Neural cell (in vitro differentiated cells): ENCODE measurements at regions not wholly inside any gene's neighbourhood (a gene's known extent, or its start where the extent isn't known, plus 50 kb on each side); places are given as distances from the start of the nearest gene placed in this dataset.

Source experiments
- EP300 ChIP-seq: fragments of 450-650 bp; conservative IDR thresholded peaks from 2 replicates; pipeline ENCODE4 v1.6.1; 2014; ENCODE audit warnings: antibody characterized with exemption, mild to moderate bottlenecking, moderate library complexity; ENCODE audit not compliant: poor library complexity, severe bottlenecking
- EZH2 ChIP-seq: fragments of 200-600, 300-800 bp; shearing (Covaris generic), sonication (generic); IDR thresholded peaks from 2 replicates; pipeline ENCODE4 v1.6.1; 2014; ENCODE audit warnings: antibody characterized with exemption, low read length, borderline replicate concordance, mild to moderate bottlenecking; ENCODE audit not compliant: insufficient read depth, poor library complexity, severe bottlenecking
- MXI1 ChIP-seq: fragments of 450-650 bp; conservative IDR thresholded peaks from 2 replicates; pipeline ENCODE4 v1.6.1; 2014; ENCODE audit warnings: antibody characterized with exemption, mild to moderate bottlenecking; ENCODE audit not compliant: poor library complexity, severe bottlenecking
- POLR2AphosphoS5 ChIP-seq: IDR thresholded peaks from 2 replicates; pipeline ENCODE4 v1.6.1; 2012
- TAF1 ChIP-seq: IDR thresholded peaks from 2 replicates; pipeline ENCODE4 v1.6.1; 2012; ENCODE audit warnings: low read depth
- TF ChIP-seq, protein P1 (sequence below): fragments of 450-650 bp; IDR thresholded peaks from 2 replicates; pipeline ENCODE4 v1.5.1; 2014; ENCODE audit warnings: antibody characterized with exemption, mild to moderate bottlenecking, moderate library complexity; ENCODE audit not compliant: poor library complexity, severe bottlenecking
- TF ChIP-seq, protein P2 (sequence below): IDR thresholded peaks from 2 replicates; pipeline ENCODE4 v1.6.1; 2012; ENCODE audit warnings: borderline replicate concordance

GRCh38 chr1:233489411-233489810 is 124.5 kb upstream of the KCNK1 start:
- TF ChIP-seq, protein P1, sequence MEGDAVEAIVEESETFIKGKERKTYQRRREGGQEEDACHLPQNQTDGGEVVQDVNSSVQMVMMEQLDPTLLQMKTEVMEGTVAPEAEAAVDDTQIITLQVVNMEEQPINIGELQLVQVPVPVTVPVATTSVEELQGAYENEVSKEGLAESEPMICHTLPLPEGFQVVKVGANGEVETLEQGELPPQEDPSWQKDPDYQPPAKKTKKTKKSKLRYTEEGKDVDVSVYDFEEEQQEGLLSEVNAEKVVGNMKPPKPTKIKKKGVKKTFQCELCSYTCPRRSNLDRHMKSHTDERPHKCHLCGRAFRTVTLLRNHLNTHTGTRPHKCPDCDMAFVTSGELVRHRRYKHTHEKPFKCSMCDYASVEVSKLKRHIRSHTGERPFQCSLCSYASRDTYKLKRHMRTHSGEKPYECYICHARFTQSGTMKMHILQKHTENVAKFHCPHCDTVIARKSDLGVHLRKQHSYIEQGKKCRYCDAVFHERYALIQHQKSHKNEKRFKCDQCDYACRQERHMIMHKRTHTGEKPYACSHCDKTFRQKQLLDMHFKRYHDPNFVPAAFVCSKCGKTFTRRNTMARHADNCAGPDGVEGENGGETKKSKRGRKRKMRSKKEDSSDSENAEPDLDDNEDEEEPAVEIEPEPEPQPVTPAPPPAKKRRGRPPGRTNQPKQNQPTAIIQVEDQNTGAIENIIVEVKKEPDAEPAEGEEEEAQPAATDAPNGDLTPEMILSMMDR: no peak
- TF ChIP-seq EP300: no peak
- no peak for TF ChIP-seq POLR2AphosphoS5
- no peak for TF ChIP-seq MXI1
- no peak for TF ChIP-seq EZH2
- TF ChIP-seq, protein P2, sequence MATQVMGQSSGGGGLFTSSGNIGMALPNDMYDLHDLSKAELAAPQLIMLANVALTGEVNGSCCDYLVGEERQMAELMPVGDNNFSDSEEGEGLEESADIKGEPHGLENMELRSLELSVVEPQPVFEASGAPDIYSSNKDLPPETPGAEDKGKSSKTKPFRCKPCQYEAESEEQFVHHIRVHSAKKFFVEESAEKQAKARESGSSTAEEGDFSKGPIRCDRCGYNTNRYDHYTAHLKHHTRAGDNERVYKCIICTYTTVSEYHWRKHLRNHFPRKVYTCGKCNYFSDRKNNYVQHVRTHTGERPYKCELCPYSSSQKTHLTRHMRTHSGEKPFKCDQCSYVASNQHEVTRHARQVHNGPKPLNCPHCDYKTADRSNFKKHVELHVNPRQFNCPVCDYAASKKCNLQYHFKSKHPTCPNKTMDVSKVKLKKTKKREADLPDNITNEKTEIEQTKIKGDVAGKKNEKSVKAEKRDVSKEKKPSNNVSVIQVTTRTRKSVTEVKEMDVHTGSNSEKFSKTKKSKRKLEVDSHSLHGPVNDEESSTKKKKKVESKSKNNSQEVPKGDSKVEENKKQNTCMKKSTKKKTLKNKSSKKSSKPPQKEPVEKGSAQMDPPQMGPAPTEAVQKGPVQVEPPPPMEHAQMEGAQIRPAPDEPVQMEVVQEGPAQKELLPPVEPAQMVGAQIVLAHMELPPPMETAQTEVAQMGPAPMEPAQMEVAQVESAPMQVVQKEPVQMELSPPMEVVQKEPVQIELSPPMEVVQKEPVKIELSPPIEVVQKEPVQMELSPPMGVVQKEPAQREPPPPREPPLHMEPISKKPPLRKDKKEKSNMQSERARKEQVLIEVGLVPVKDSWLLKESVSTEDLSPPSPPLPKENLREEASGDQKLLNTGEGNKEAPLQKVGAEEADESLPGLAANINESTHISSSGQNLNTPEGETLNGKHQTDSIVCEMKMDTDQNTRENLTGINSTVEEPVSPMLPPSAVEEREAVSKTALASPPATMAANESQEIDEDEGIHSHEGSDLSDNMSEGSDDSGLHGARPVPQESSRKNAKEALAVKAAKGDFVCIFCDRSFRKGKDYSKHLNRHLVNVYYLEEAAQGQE: no peak
- no peak for TF ChIP-seq TAF1
